Endothelial cell of umbilical vein (primary cell): ENCODE measurements at regions not wholly inside any gene's neighbourhood (a gene's known extent, or its start where the extent isn't known, plus 50 kb on each side); places are given as distances from the start of the nearest gene placed in this dataset.

Experiments
- BruUV-seq: library from RNA; stranded (reverse); fragments of 400-500 nt; replicated peaks from 2 replicates; lab custom pipeline; 2021; lab: Mats Ljungman, UMichigan
- CTCF ChIA-PET: fragments of 300-600, 350-600 bp; sonication (Branson Sonifier 250); formaldehyde crosslinking; loops from one replicate; lab custom pipeline; 2021; ENCODE audit warnings: antibody characterized with exemption, inconsistent platforms; lab: Charles Lee
- POLR2A ChIA-PET: fragments of 300-600, 350-600 bp; sonication (Branson Sonifier 250); formaldehyde crosslinking; loops from one replicate; lab custom pipeline; 2021; ENCODE audit warnings: antibody characterized with exemption, inconsistent platforms; lab: Charles Lee
- DNase-seq: peaks from one replicate; pipeline ENCODE4 v3.0.0-alpha.2; 2011; ENCODE audit warnings: low read depth, low spot score
- FAIRE-seq: peaks from 2 replicates; lab custom pipeline; 2011; peaks lifted over from hg19 to GRCh38; lab: Jason Lieb, UNC
- H2AFZ ChIP-seq: 2 replicates; pipeline ENCODE4 v1.6.0; 2012; ENCODE audit warnings: low read depth, low read length, control low read depth, inconsistent platforms
- H3K27ac ChIP-seq: 2 replicates; pipeline ENCODE4 v1.5.1; 2011; ENCODE audit warnings: low read depth, mild to moderate bottlenecking, control low read depth, low read length, moderate library complexity; ENCODE audit not compliant: insufficient read depth
- H3K27me3 ChIP-seq, 2 experiments: 2 replicates each; pipeline versions ENCODE4 v1.6.0 to v1.6.1; 2011; ENCODE audit warnings: low read length in 2 of 2, mixed read lengths in 1 of 2; ENCODE audit not compliant: control insufficient read depth in 2 of 2, insufficient read depth in 2 of 2
- H3K36me3 ChIP-seq, 2 experiments: 2 replicates in 1 of 2; 3 replicates in 1 of 2; pipeline ENCODE4 v1.5.1; 2011; ENCODE audit warnings: low read length in 2 of 2, mild to moderate bottlenecking in 1 of 2, moderate library complexity in 1 of 2; ENCODE audit not compliant: control insufficient read depth in 2 of 2, insufficient read depth in 2 of 2; ENCODE audit errors: extremely low read depth in 1 of 2
- H3K4me1 ChIP-seq: 3 replicates; pipeline ENCODE4 v1.5.1; 2011; ENCODE audit warnings: mild to moderate bottlenecking, low read length; ENCODE audit not compliant: control insufficient read depth, insufficient read depth; ENCODE audit errors: extremely low read depth
- H3K4me2 ChIP-seq: 2 replicates; pipeline ENCODE4 v1.6.1; 2011; ENCODE audit warnings: low read length, control low read depth, mixed read lengths; ENCODE audit not compliant: insufficient read depth
- H3K4me3 ChIP-seq, 3 experiments: fragments of 200-600 bp in 1 of 3; sonication (generic), shearing (Covaris generic) in 1 of 3; replicated peaks in 1 of 3; 2 replicates each; pipeline ENCODE4 v1.5.1; 2011 to 2016; ENCODE audit warnings: control low read depth in 3 of 3, low read length in 3 of 3, mild to moderate bottlenecking in 2 of 3, inconsistent platforms in 1 of 3, low read depth in 1 of 3, moderate library complexity in 1 of 3; ENCODE audit not compliant: insufficient read depth in 1 of 3
- H3K79me2 ChIP-seq: 2 replicates; pipeline ENCODE4 v1.6.0; 2012; ENCODE audit warnings: low read length, inconsistent platforms; ENCODE audit not compliant: control insufficient read depth, insufficient read depth
- H3K9ac ChIP-seq: replicated peaks from 2 replicates; pipeline ENCODE3; 2011; ENCODE audit warnings: low read length, control low read depth; ENCODE audit not compliant: insufficient read depth; ENCODE audit errors: extremely low read depth
- H3K9me1 ChIP-seq: replicated peaks from 3 replicates; pipeline ENCODE4 v1.6.0; 2011; ENCODE audit warnings: mild to moderate bottlenecking, low read length; ENCODE audit not compliant: control insufficient read depth, insufficient read depth; ENCODE audit errors: extremely low read depth
- H3K9me3 ChIP-seq: replicated peaks from 2 replicates; pipeline ENCODE4 v1.5.1; 2012; ENCODE audit warnings: low read length, inconsistent platforms; ENCODE audit not compliant: control insufficient read depth, insufficient read depth
- H4K20me1 ChIP-seq: replicated peaks from 2 replicates; pipeline ENCODE3; 2011; ENCODE audit warnings: mild to moderate bottlenecking, low read length; ENCODE audit not compliant: control insufficient read depth, insufficient read depth; ENCODE audit errors: extremely low read depth
- EZH2 ChIP-seq: IDR thresholded peaks from 2 replicates; pipeline ENCODE4 v1.6.1; 2012; ENCODE audit warnings: borderline replicate concordance, low read depth, mild to moderate bottlenecking, moderate library complexity, low read length, inconsistent platforms; ENCODE audit not compliant: severe bottlenecking
- FOS ChIP-seq: IDR thresholded peaks from 2 replicates; pipeline ENCODE4 v1.6.1; 2011; ENCODE audit warnings: mild to moderate bottlenecking, low read length, moderate library complexity, borderline replicate concordance; ENCODE audit not compliant: insufficient read depth
- GATA2 ChIP-seq: IDR thresholded peaks from 2 replicates; pipeline ENCODE4 v1.7.0; 2011; ENCODE audit warnings: low read depth, mild to moderate bottlenecking, moderate library complexity, mixed read lengths, low read length; ENCODE audit not compliant: insufficient read length, insufficient read depth
- JUN ChIP-seq: IDR thresholded peaks from 2 replicates; pipeline ENCODE4 v1.6.1; 2011; ENCODE audit warnings: borderline replicate concordance, low read depth; ENCODE audit not compliant: insufficient read length, insufficient read depth
- MYC ChIP-seq: IDR thresholded peaks from one replicate; pipeline ENCODE4 v1.6.1; 2011; ENCODE audit warnings: mild to moderate bottlenecking, low read depth, low read length
- POLR2A ChIP-seq: IDR thresholded peaks from 2 replicates; pipeline ENCODE4 v1.6.1; 2012; ENCODE audit warnings: low read depth, mild to moderate bottlenecking, control low read depth, low read length
- POLR2AphosphoS5 ChIP-seq: IDR thresholded peaks from 2 replicates; pipeline ENCODE4 v1.6.1; 2012; ENCODE audit warnings: low read depth, mild to moderate bottlenecking, control low read depth, low read length, moderate library complexity; ENCODE audit not compliant: insufficient read depth
- dilution Hi-C: fragments of 300-500 bp; cut with MboI; formaldehyde crosslinking; loops from one replicate; pipeline ENCODE4 v1.15.0; 2019; ENCODE audit warnings: low sequenced_read_pairs; ENCODE audit not compliant: extremely low pct_ligation_motif_present
- intact Hi-C: fragments of 100-400 bp; cut with micrococcal nuclease; formaldehyde crosslinking; loops from one replicate; pipeline ENCODE4 v1.10.0; 2022
- TF ChIP-seq, protein P1 (sequence below), 2 donors: IDR thresholded peaks; 1 replicate in 1 of 2; 2 replicates in 1 of 2; pipeline ENCODE4 v1.5.1; 2011; ENCODE audit warnings: low read length in 2 of 2, mild to moderate bottlenecking in 2 of 2, moderate library complexity in 2 of 2, control low read depth in 1 of 2, inconsistent platforms in 1 of 2, low read depth in 1 of 2; ENCODE audit not compliant: insufficient read depth in 1 of 2; ENCODE audit errors: extremely low read depth in 1 of 2
- TF ChIP-seq, protein P2 (sequence below): IDR thresholded peaks from 2 replicates; pipeline ENCODE4 v1.6.1; 2011; ENCODE audit not compliant: insufficient read depth, insufficient read length

GRCh38 chr3:191702121-191702520 lies 241.2 kb downstream of the PYDC2 start:
- Histone ChIP-seq H4K20me1 (no peaks in the 10 kb centered on the region), H3K36me3 (no peaks in the 10 kb centered on the region), H3K4me2 (no peak overlapping the region), H3K79me2 (no peaks in the 10 kb centered on the region), H2AFZ (no peak overlapping the region), H3K9me3 (no peaks in the 10 kb centered on the region), H3K27me3 (no peaks in the 10 kb centered on the region), H3K27ac (no peak overlapping the region), H3K9ac (no peak overlapping the region), H3K4me1 (no peaks in the 10 kb centered on the region), H3K4me3 (no peak overlapping the region), H3K9me1 (no peaks in the 10 kb centered on the region)
- TF ChIP-seq, protein P1, sequence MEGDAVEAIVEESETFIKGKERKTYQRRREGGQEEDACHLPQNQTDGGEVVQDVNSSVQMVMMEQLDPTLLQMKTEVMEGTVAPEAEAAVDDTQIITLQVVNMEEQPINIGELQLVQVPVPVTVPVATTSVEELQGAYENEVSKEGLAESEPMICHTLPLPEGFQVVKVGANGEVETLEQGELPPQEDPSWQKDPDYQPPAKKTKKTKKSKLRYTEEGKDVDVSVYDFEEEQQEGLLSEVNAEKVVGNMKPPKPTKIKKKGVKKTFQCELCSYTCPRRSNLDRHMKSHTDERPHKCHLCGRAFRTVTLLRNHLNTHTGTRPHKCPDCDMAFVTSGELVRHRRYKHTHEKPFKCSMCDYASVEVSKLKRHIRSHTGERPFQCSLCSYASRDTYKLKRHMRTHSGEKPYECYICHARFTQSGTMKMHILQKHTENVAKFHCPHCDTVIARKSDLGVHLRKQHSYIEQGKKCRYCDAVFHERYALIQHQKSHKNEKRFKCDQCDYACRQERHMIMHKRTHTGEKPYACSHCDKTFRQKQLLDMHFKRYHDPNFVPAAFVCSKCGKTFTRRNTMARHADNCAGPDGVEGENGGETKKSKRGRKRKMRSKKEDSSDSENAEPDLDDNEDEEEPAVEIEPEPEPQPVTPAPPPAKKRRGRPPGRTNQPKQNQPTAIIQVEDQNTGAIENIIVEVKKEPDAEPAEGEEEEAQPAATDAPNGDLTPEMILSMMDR (IDR thresholded peaks at IDR 0.05; ENCODE audit: extremely low read depth in 1 of 2, insufficient read depth in 1 of 2, low read depth in 1 of 2, low read length in 2 of 2): no peak
- TF ChIP-seq POLR2AphosphoS5 (no peak), FOS (no peak), MYC (no peak), GATA2 (no peak), EZH2 (no peak), POLR2A (no peak), JUN (no peak)
- TF ChIP-seq, protein P2, sequence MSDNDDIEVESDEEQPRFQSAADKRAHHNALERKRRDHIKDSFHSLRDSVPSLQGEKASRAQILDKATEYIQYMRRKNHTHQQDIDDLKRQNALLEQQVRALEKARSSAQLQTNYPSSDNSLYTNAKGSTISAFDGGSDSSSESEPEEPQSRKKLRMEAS: no peak
- intact Hi-C loops: no loop called here
- ChIA-PET POLR2A (no interaction called here), CTCF (no interaction called here)
- no peak for FAIRE-seq
- dilution Hi-C loops: no loop called here
- no peak for DNase-seq
- BruUV-seq: no TSS peak
